DMS53 treated with DMSO at 0.1 percent for 48 hours (cell line): ENCODE measurements at regions not wholly inside any gene's neighbourhood (a gene's known extent, or its start where the extent isn't known, plus 50 kb on each side); places are given as distances from the start of the nearest gene placed in this dataset.
"Not testable (repeated sequence)": the region's sequence is repeated elsewhere in the genome, so short reads cannot be mapped to it uniquely, and the experiment has no call there.

ENCODE experiments used
- DNase-seq: peaks from one replicate; lab custom pipeline; 2025; ENCODE audit not compliant: unreplicated experiment; lab: John Stamatoyannopoulos, UW

DNA sequence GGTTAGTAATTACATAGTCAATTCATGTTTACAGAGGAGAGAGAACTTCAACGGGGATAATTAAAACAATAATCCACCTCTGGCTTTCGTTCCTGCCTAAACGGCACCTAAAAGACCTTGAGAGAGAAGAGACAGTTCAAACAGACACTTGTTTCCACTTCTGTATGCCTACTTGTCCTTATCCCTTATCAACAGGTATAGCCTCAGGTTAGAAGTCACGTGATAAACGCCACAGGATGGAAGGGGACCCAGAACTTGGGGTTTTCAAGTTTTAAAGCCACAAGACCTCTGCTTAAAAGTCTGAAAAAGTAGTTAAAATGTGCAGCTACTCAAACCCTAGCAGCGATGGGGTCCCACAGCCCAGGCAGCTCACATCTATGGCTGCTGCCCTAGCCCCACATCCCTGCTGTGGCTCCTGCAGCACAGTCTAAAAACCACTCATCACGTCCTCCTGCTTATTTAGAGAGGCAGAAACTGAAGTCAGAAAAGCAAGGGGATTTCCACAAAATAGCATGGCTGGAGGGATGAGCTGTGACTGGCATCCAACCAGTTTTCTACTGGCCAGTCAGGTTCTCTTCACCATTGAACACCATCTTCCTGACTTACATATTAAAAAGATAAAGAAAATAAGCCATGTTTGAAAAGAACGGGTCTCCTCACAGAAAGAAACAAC is 51.2 kb upstream of the SEC16B start:
- DNase-seq: no peak

DNA sequence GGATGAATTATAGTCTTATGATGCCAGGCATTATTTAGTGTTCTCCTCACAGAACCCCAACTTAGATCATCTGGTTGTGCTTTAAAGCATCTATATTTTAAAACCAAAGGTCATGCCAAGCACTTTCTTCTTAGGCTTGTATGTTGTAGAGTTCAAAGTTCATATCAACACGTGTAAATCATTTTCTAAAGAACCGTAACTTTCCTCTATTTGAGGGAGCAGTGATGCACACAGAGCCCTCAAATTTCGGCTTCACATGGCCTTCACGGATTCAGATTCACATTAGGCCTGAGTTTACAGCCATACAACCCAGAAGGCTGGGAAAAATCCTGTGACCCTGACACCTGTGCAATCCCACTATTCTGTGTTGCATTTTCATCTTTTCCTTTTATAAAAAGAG is 52.1 kb upstream of the SEC16B start:
- DNase-seq: no peak

DNA sequence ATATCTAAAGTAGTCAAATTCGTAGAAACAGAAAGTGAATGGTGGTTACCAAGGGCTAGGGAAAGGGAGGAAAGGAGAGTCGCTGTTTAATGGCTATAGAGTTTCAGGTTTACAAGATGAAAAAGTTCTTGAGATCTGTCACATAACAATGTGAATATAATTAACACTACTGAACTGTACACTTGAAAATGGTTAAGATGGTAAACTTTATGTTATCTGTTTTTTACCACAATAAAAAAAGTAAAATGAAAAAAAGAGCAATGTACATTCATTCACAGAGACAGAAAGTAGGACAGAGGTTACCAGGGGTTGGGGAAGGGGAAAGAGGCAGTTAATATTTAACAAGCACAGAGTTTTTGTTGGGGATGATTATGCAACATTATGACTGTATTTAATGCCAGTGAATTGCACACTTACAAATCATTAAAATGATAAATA is 53.3 kb upstream of the SEC16B start:
- peak; percentile 28 for DNase-seq

DNA sequence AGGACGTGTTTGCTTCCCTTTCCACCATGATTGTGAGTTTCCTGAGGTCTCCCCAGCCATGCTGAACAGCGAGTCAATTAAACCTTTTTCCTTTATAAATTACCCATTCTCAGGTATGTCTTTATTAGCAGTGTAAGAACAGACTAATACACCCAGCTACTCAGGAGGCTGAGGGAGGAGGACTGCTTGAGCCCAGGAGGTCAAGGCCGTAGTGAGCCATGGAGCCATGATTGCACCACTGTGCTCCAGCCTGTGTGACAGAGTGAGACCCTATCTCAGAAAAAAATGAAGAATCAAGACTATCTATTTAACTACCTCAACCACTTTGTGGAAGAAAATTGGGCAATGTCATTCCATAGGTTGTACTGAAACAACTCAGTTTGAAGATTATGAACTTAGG is 54.6 kb upstream of the SEC16B start:
- DNase-seq: no peak

- no peak for DNase-seq
Measured at GRCh38 chr1:178025613-178026356, 55.9 kb upstream of the SEC16B start.

DNA sequence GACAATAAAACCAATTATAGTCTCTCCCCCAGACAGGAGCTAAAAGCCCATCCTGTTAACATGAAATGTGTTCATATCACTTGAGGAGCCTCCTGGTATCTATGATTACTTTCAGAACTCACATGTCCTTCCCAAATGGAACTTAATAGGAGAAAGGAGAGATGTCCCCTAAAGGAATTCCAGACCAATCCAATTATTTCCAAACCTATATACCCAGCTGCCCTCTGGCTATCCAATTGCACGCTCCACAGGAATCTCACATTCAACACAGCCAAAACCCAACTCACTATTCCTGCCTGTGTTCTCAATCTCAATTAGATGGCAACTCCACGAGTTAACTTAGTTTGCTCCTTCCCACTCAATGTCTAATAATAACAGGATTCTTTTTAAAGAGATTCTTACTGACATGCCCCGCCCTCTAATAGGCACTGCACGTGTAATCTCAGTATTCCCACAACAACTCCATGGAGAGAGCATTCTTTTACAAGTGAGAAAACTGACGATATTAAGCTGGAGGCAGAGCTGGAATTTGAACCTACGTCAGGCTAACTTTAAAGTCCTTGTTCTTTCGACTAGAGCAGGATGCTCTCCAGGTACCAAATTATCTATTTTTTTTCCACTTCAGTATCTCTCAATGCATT is 59.1 kb upstream of the SEC16B start:
- no peak for DNase-seq

DNA sequence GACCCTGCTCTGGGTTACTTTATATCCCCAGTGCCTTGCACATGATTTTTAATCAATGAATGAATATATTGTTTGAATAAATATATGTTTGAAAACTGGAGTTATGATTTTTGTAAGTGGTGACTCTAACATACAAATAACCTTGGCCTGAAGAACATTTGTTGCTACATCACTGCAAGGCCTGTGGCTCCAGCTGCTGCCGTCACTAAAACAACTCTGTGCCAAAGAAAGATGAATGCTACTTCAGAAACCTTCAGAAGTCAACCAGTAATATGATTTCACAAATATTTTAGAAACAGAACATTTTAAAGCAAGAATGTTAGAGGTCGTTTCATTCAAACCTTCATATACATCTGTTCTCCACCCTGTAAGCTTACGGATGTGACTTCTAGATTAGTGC is 60.6 kb upstream of the SEC16B start:
- DNase-seq: no peak

DNA sequence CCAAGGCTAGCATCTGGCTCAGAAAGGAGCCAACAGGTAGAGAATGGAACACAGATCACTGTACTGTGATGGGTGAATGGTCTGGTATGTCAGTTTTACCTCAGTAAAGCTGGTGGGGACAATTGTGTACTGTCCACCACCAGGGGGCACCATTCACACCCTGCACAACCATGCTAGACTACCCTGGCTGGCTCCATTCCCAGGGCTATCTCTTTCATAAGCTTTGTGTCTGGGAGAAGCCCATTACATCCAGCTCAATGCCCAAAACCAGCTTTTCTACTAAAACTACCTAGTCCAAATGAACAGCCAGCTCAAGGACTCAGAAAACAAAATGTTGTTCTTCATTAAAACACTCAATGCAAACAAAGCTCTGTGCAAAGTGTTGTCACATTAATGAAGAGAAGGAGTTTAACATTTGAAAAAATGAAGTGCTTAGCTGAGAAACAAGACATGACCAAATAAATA is 62.0 kb upstream of the RASAL2 start:
- peak; percentile 76 for DNase-seq

- no peak for DNase-seq
Measured at GRCh38 chr1:178033019-178033418, 60.9 kb upstream of the RASAL2 start.

- DNase-seq: no peak
Measured at GRCh38 chr1:178034676-178035075, 59.2 kb upstream of the RASAL2 start.

- DNase-seq: no peak
Measured at GRCh38 chr1:178036090-178036489, 57.8 kb upstream of the RASAL2 start.

GRCh38 chr1:178037510-178038253 is 56.2 kb upstream of the RASAL2 start:
- peak; percentile 64 for DNase-seq

- no peak for DNase-seq
Measured at GRCh38 chr1:178038372-178038771, 55.5 kb upstream of the RASAL2 start.

- no peak for DNase-seq
Measured at GRCh38 chr1:178039891-178040290, 54.0 kb upstream of the RASAL2 start.

- not testable (repeated sequence) for DNase-seq
Measured at GRCh38 chr1:178043940-178044339, 50.0 kb upstream of the RASAL2 start.
